ENCODE measurements at regions not wholly inside any gene's neighbourhood (a gene's known extent, or its start where the extent isn't known, plus 50 kb on each side); places are given as distances from the start of the nearest gene placed in this dataset.

- FAIRE-seq, result no peak
Measured at GRCh38 chr2:185152186-185152585, 553.9 kb downstream of the ZNF804A start.

GRCh38 chr2:185161701-185162100 is 563.4 kb downstream of the ZNF804A start:
- FAIRE-seq, result no peak

GRCh38 chr2:185174353-185174752 is 564.3 kb upstream of the FSIP2 start:
- FAIRE-seq, result no peak

GRCh38 chr2:185179743-185180142 is 558.9 kb upstream of the FSIP2 start:
- FAIRE-seq, result no peak

- no peak for FAIRE-seq
Measured at GRCh38 chr2:185181901-185182300, 556.7 kb upstream of the FSIP2 start.

GRCh38 chr2:185185044-185185443 is 553.6 kb upstream of the FSIP2 start:
- FAIRE-seq, result no peak

- FAIRE-seq, result no peak
Measured at GRCh38 chr2:185187421-185187820, 551.2 kb upstream of the FSIP2 start.

- FAIRE-seq, result no peak
Measured at GRCh38 chr2:185188656-185189055, 549.9 kb upstream of the FSIP2 start.

GRCh38 chr2:185201063-185201462 is 537.5 kb upstream of the FSIP2 start:
- no peak for FAIRE-seq

GRCh38 chr2:185202381-185202780 is 536.2 kb upstream of the FSIP2 start:
- FAIRE-seq, result no peak

GRCh38 chr2:185202945-185203528 is 535.6 kb upstream of the FSIP2 start:
- no peak for FAIRE-seq

- no peak for FAIRE-seq
Measured at GRCh38 chr2:185208261-185208660, 530.3 kb upstream of the FSIP2 start.

GRCh38 chr2:185215497-185215896 is 523.1 kb upstream of the FSIP2 start:
- FAIRE-seq, result no peak

- no peak for FAIRE-seq
Measured at GRCh38 chr2:185219981-185220380, 518.6 kb upstream of the FSIP2 start.

GRCh38 chr2:185222311-185222710 is 516.3 kb upstream of the FSIP2 start:
- no peak for FAIRE-seq

GRCh38 chr2:185227391-185227790 is 511.2 kb upstream of the FSIP2 start:
- FAIRE-seq, result no peak

- FAIRE-seq, result peak; percentile 21
Measured at GRCh38 chr2:185239491-185239890, 499.1 kb upstream of the FSIP2 start.

GRCh38 chr2:185240796-185241195 is 497.8 kb upstream of the FSIP2 start:
- FAIRE-seq, result no peak

GRCh38 chr2:185241556-185241955 is 497.0 kb upstream of the FSIP2 start:
- FAIRE-seq, result no peak

- no peak for FAIRE-seq
Measured at GRCh38 chr2:185242462-185242861, 496.1 kb upstream of the FSIP2 start.

GRCh38 chr2:185245216-185245615 is 493.4 kb upstream of the FSIP2 start:
- no peak for FAIRE-seq

GRCh38 chr2:185245806-185246205 is 492.8 kb upstream of the FSIP2 start:
- FAIRE-seq, result no peak

GRCh38 chr2:185246717-185247116 is 491.9 kb upstream of the FSIP2 start:
- no peak for FAIRE-seq

- FAIRE-seq, result no peak
Measured at GRCh38 chr2:185255566-185255965, 483.0 kb upstream of the FSIP2 start.

GRCh38 chr2:185265747-185266146 is 472.9 kb upstream of the FSIP2 start:
- no peak for FAIRE-seq

- FAIRE-seq, result no peak
Measured at GRCh38 chr2:185268651-185269050, 470.0 kb upstream of the FSIP2 start.

All from A204.1 (cell line).